ENCODE measurements at regions not wholly inside any gene's neighbourhood (a gene's known extent, or its start where the extent isn't known, plus 50 kb on each side); places are given as distances from the start of the nearest gene placed in this dataset.

GRCh38 chr12:127260999-127261398 lies 1006.0 kb upstream of the TMEM132C start:
- Histone ChIP-seq H3K4me2 (ENCODE audit: insufficient read depth, insufficient read length, low read length) (no peak overlapping the region), H3K79me1 (ENCODE audit: insufficient read depth, low read depth, low read length, poor library complexity, severe bottlenecking) (no peaks in the 10 kb centered on the region), H2BK20ac (ENCODE audit: low read depth, low read length, poor library complexity, severe bottlenecking) (no peak overlapping the region), H3K9ac (ENCODE audit: extremely low read depth, insufficient read length, low read length) (no peak overlapping the region), H2BK120ac (ENCODE audit: low read depth, low read length, poor library complexity, severe bottlenecking) (no peak overlapping the region), H3K4ac (ENCODE audit: low read depth, low read length) (no peak overlapping the region), H4K91ac (ENCODE audit: insufficient read length, low read depth, low read length) (no peak overlapping the region), H2AFZ (ENCODE audit: low read length) (no peak overlapping the region), H2BK12ac (ENCODE audit: insufficient read length, low read depth, low read length) (no peak overlapping the region), H3K9me3 (ENCODE audit: control insufficient read depth, low read depth, low read length) (no peaks in the 10 kb centered on the region), H4K8ac (replicated peaks; ENCODE audit: insufficient read length, low read depth, low read length) (no peak overlapping the region), H3K27me3 (ENCODE audit: insufficient read depth, low read length) (no peaks in the 10 kb centered on the region; the same call in 1 of the 2 replicates), H3K23me2 (ENCODE audit: insufficient read length, low read depth, low read length, poor library complexity, severe bottlenecking) (no peaks in the 10 kb centered on the region), H3T11ph (ENCODE audit: low read length) (no peak overlapping the region), H3K18ac (ENCODE audit: insufficient read length, low read depth, low read length) (no peak overlapping the region), H3K27ac (ENCODE audit: insufficient read length, low read depth, low read length) (no peak overlapping the region), H3K4me1 (ENCODE audit: insufficient read depth, low read length) (no peaks in the 10 kb centered on the region), H3K23ac (ENCODE audit: insufficient read length, low read depth, low read length) (no peak overlapping the region), H4K5ac (ENCODE audit: insufficient read length, low read depth, low read length) (no peak overlapping the region), H2BK15ac (ENCODE audit: low read depth, low read length) (no peak overlapping the region), H3K14ac (ENCODE audit: insufficient read depth, low read length) (no peak overlapping the region), H4K20me1 (ENCODE audit: control insufficient read depth, insufficient read depth, insufficient read length) (no peaks in the 10 kb centered on the region), H2AK5ac (ENCODE audit: insufficient read length, low read length) (no peak overlapping the region), H3K56ac (ENCODE audit: insufficient read length, low read depth, low read length) (no peak overlapping the region), H3K79me2 (ENCODE audit: insufficient read depth, low read length) (no peaks in the 10 kb centered on the region), H2BK5ac (ENCODE audit: insufficient read length, low read length) (no peak overlapping the region)
- peaks cover 4% of the 10 kb centered on the region for H3K27me3 Mint-ChIP-seq (ENCODE audit: low read depth)
- H3K36me3 Mint-ChIP-seq (ENCODE audit: insufficient read depth in 1 of 3, low read depth in 3 of 3): 0 out of 7 replicates have a peak, but pooled peaks cover 0 to 2% (median 0%) of the 10 kb centered on the region in 3 experiments
- H3K27ac Mint-ChIP-seq: no peak overlapping the region
- H3K4me3 Mint-ChIP-seq: no peak overlapping the region
- peaks cover 0 to 6% of the 10 kb centered on the region in 2 experiments; a peak in 2 of 5 replicates for H3K9me3 Mint-ChIP-seq
- no peak for DNase-seq
- no CpG with 5 or more reads among the region's 7 CpGs for WGBS (ENCODE audit: extremely low coverage, insufficient read length, low lambda C conversion rate)
- no peaks in the 10 kb centered on the region for H3K4me1 Mint-ChIP-seq
- TF ChIP-seq CTCF (conservative IDR thresholded peaks at IDR 0.05): no peak

Measured in H9 (cell line).